ENCODE measurements at regions not wholly inside any gene's neighbourhood (a gene's known extent, or its start where the extent isn't known, plus 50 kb on each side); places are given as distances from the start of the nearest gene placed in this dataset.

GRCh38 chr6:125662296-125662695 is 87.1 kb upstream of the HEY2 start:
- DNase-seq, result no peak

DNA sequence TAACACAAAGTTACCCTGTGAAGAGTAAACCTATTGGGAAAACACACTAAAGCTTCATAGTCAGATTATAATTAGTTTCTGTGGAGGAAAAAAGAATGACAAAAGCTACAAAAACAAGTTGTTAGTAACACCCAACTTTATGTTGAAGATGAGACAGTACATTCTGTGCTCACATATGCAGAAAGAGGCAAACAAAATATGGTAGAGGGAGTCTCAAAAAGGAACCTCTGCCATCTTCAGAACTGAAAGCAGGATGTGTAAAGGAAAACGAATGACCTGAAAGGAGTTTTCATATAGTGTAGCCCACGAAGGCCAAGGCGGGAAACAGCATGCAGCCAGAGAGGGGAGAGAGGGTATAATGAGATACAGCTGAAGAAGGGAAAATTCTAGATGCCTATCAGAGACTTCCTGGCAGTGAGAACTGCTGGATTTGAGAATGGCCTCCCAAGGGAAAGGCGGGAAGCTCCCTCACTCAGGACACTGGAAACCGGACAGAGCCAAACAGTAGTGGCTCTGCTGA is 84.1 kb upstream of the HEY2 start:
- DNase-seq, result no peak

DNA sequence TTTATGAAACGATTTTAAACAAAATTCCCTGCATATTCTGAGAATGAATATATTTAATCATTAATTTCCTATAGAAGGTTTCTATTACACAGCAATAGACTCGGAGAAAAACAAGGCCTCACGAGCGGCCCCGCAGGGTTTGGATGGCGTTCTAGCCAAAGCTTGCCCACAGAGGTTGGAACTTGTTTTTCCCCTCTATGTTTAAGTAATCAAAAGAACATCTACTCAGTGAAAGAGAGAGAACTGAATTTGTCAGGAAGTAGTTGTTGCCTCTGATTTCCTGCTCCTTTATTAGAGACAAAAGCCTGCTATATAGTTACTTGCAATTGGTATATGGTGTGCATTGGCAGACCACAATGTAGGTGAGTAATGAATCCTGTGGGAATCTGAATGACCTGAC is 82.1 kb upstream of the HEY2 start:
- no peak for DNase-seq

DNA sequence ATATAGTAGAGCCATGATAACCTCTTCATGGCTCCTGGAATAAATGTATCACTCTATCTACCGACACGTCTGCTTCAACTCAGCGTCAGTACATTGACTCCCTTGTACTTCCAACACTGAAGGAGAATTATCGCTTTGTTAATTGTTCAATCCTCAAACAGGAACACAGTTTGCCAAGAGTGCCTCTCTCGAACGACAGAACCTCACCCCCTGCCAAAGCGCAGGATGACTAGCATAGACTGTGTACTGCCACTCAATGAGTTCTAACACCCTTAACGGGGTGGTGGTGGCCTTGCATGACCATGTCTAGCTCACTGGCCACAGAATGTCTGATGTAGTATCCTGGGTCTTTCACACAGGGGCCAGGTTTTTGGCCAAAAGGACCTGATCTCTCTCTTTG is 81.4 kb upstream of the HEY2 start:
- no peak for DNase-seq

- DNase-seq, result peak; percentile 52
These were observed 78.9 kb upstream of the HEY2 start for GRCh38 chr6:125670568-125670967.

DNA sequence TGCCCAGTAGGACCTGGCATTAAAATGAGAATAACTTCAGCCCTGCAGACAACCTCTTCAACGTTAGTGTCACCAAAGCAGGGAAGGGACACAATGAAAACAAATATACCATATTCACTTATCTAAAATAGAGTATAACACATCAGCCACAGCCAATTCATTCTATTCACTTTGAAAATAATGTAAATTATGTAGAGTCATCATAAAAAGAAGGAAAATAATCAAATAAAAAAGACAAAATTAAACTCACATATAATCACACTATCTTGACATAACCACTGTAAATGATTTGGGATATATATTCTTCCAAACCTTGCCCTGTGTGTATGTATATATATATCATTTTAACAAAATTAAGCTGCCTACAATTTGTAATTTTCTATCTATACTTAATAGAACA is 78.1 kb upstream of the HEY2 start:
- no peak for DNase-seq

- DNase-seq, result no peak
These were observed 75.2 kb upstream of the HEY2 start for GRCh38 chr6:125674230-125674629.

- DNase-seq, result no peak
These were observed 70.8 kb upstream of the HEY2 start for GRCh38 chr6:125678601-125679000.

DNA sequence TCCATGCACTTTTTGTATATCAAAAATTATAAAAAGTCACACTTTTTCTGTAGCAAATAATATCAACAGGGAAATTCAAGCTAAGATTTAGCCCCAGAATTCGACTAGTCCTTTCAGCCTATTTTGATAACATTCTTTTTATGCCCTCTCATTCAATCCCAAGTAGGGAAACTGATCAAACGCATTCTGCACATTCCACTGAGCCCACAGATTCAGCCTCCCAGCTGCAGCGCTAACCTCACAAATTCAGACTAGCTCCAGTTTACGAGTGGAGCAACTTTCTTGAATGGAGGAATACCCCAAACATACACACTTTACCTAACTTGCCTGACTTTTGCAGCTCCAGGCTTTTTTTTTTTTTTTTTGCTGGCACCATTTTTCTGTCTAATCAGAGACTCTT is 70.3 kb upstream of the HEY2 start:
- DNase-seq, result no peak

GRCh38 chr6:125679651-125680050 is 69.8 kb upstream of the HEY2 start:
- DNase-seq, result no peak

- no peak for DNase-seq
These were observed 66.5 kb upstream of the HEY2 start for GRCh38 chr6:125682939-125683338.

- no peak for DNase-seq
These were observed 61.3 kb upstream of the HEY2 start for GRCh38 chr6:125688138-125688537.

- DNase-seq, result no peak
These were observed 56.0 kb upstream of the HEY2 start for GRCh38 chr6:125693480-125693879.

GRCh38 chr6:125699591-125699990 is 49.8 kb upstream of the HEY2 start:
- DNase-seq, result no peak

Data from tongue (tissue), 1 donor.